H1 (cell line): ENCODE measurements at regions not wholly inside any gene's neighbourhood (a gene's known extent, or its start where the extent isn't known, plus 50 kb on each side); places are given as distances from the start of the nearest gene placed in this dataset.

ENCODE experiments used
- CHD1 ChIP-seq: IDR thresholded peaks from 2 replicates; pipeline ENCODE4 v1.6.1; 2012; ENCODE audit warnings: low read depth, low read length, improper control_type of control experiment
- GABPA ChIP-seq: IDR thresholded peaks from 2 replicates; pipeline ENCODE4 v1.6.1; 2011; ENCODE audit warnings: mild to moderate bottlenecking, low read length, moderate library complexity, borderline replicate concordance; ENCODE audit not compliant: insufficient read depth
- GTF2F1 ChIP-seq: IDR thresholded peaks from 2 replicates; pipeline ENCODE4 v1.6.1; 2012; ENCODE audit warnings: low read depth, low read length, improper control_type of control experiment, borderline replicate concordance
- HDAC6 ChIP-seq: IDR thresholded peaks from one replicate; pipeline ENCODE4 v1.7.1; 2012; ENCODE audit warnings: low read depth, mild to moderate bottlenecking, inconsistent platforms, low read length, moderate library complexity
- NANOG ChIP-seq: IDR thresholded peaks from 2 replicates; pipeline ENCODE4 v1.6.1; 2011; ENCODE audit warnings: low read length, low read depth, mild to moderate bottlenecking, inconsistent platforms; ENCODE audit not compliant: insufficient read depth, poor library complexity, severe bottlenecking
- SAP30 ChIP-seq: fragments of 300-600 bp; sonication (generic); IDR thresholded peaks from 2 replicates; pipeline ENCODE4 v1.7.1; 2012; ENCODE audit warnings: low read length, moderate library complexity, mild to moderate bottlenecking, inconsistent platforms; ENCODE audit not compliant: insufficient read depth, insufficient replicate concordance
- TF ChIP-seq, protein P1 (sequence below): IDR thresholded peaks from 2 replicates; pipeline ENCODE4 v1.6.1; 2011; ENCODE audit warnings: low read depth, mild to moderate bottlenecking, low read length; ENCODE audit not compliant: insufficient read depth

DNA sequence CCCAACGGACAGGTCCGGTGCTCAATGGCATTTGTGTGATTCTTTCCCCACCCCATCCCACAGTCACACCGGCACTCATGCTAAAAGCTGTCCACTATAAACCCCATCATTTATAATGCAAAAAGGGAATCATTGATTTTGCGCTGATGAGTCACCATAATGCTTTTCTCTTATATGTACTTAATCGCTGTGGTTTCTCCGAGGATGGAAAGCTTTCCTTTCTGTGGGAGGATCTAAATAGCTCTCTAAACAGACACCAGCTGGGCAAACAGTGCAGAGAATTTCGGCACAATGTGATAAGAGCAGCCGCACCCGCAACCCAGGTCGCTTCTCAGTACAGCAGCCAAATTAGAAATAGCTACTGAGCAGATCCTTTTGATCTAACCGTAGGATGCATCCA, 85.6 kb downstream of the SETD4 start (continued):
- TF ChIP-seq NANOG (no peak), GABPA (no peak), HDAC6 (no peak), CHD1 (no peak), GTF2F1 (no peak), SAP30 (no peak)
- TF ChIP-seq, protein P1, sequence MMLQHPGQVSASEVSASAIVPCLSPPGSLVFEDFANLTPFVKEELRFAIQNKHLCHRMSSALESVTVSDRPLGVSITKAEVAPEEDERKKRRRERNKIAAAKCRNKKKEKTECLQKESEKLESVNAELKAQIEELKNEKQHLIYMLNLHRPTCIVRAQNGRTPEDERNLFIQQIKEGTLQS: no peak
